Adrenal gland (tissue), 9 donors: ENCODE measurements at regions not wholly inside any gene's neighbourhood (a gene's known extent, or its start where the extent isn't known, plus 50 kb on each side); places are given as distances from the start of the nearest gene placed in this dataset.

Source experiments
- DNase-seq, 7 donors: peaks; one replicate each; pipeline ENCODE4 v3.0.0-alpha.2; 2019 to 2020
- H3K27ac ChIP-seq, 5 donors: fragments of 200-600 bp; sonication (generic) in 4 of 5; 1 replicate in 3 of 5; 2 replicates in 2 of 5; pipeline versions ENCODE4 v1.5.1 to v1.8.0; 2016 to 2020; ENCODE audit warnings: mild to moderate bottlenecking in 1 of 5
- H3K27me3 ChIP-seq: fragments of 200-600 bp; 2 replicates; pipeline ENCODE4 v1.8.0; 2021
- H3K36me3 ChIP-seq, 2 donors: fragments of 200-600 bp; replicated peaks in 1 of 2; 1 replicate in 1 of 2; 2 replicates in 1 of 2; pipeline versions ENCODE4 v1.5.1 to v1.8.0; 2018 to 2022
- H3K4me1 ChIP-seq, 2 donors: fragments of 200-600 bp; replicated peaks in 1 of 2; 1 replicate in 1 of 2; 2 replicates in 1 of 2; pipeline versions ENCODE4 v1.5.1 to v1.8.0; 2018 to 2021
- H3K4me3 ChIP-seq, 4 donors: fragments of 200-600 bp; sonication (generic) in 3 of 4; one replicate each; pipeline ENCODE4 v1.5.1; 2016 to 2018
- H3K9me3 ChIP-seq, 3 donors: fragments of 200-600 bp; sonication (generic) in 1 of 3; replicated peaks in 1 of 3; 1 replicate in 2 of 3; 2 replicates in 1 of 3; pipeline versions ENCODE4 v1.5.1 to v1.8.0; 2016 to 2021
- POLR2A ChIP-seq, 2 donors: fragments of 450-650 bp; IDR thresholded peaks; one replicate each; pipeline ENCODE4 v1.6.1; 2017; ENCODE audit warnings: antibody characterized with exemption in 2 of 2, mild to moderate bottlenecking in 2 of 2, moderate library complexity in 1 of 2
- WGBS, 4 donors: extraction: QIAGEN DNeasy Blood & Tissue Kit in 2 of 4; methylation state at CpG; one replicate each; pipeline versions ENCODE4 v1.1.5 to v1.1.7; 2013 to 2017; 5-methylcytosine and 5-hydroxymethylcytosine counted together
- intact Hi-C, 2 donors: fragments of 100-400 bp; cut with DNase I; formaldehyde crosslinking; loops; one replicate each; pipeline versions ENCODE4 v1.14.1 to v1.15.0; 2022 to 2023
- TF ChIP-seq, protein P1 (sequence below), 6 experiments: fragments of 450-650 bp in 4 of 6; fragments of 200-600 bp in 2 of 6; sonication (generic) in 1 of 6; IDR thresholded peaks; 1 replicate in 5 of 6; 2 replicates in 1 of 6; pipeline versions ENCODE4 v1.5.1 to v1.8.0; 2016 to 2021; ENCODE audit warnings: antibody characterized with exemption in 6 of 6, mild to moderate bottlenecking in 2 of 6, moderate library complexity in 1 of 6
- donor health status: healthy with polysubstance abuse.
- donor health status: Bipolar disorder and iron deficiency.
- donor health status: DM: yes; HTN: yes; CAD: no.
- donor health status: DM: no; HTN: no; CAD: no.
- donor health status: DM: no; HTN: no; CAD: no.

DNA sequence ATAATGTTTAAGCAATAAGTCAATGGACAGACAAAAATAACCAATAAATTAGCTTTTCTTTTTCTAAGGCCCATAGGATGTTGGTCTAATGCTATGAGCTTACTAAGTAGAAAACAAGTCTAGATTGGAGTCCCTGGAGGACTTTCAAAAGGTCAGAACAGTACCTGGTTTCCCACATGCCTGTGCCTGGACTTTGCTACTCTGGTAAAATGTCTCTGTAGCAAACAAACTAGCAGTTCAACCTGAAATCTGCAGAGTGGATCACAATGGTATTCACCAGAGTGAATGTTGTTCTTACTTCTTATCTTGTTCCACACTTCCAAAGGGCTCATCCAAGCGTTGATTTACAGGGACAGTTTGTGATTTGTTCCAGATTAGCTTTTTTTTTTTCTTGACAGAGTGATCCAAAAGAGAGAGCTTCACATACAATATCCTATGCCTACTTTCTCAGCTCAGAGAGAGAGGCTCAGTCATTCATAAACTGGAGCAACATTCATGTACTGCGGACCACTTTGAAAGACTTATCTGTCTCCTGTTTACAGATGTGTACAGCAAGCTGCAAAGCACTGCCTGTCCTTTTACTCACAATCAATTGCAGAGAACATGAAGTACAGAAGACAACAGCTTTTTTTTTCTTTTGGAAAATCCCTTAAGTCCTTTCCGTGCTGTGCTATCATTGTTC lies 466.1 kb downstream of the SPATA31D1 start:
- DNase-seq, result no peak
- no peak overlapping the region for H3K4me3 ChIP-seq
- WGBS, 4 donors, result 39 to 58% (median 53%) methylated on average over 3 of the region's 3 CpGs

DNA sequence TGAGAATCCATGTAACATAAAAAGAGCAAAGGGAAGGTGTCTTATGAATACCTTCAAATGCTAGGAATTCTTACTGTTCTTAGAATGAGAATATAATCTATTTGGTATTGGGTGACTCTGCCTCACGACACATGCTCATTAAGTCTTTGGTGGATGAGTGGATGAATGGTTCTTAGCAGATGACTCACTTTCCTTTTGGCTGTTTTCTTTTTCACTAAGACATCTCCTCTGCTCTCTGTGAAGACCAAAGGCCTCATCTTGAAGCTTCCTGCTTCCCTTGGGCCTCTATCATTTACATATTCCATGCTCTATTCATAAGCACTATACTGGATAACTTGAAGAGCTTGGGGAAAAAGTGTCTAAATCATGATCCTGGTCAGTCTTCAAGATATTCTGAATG lies 468.1 kb downstream of the SPATA31D1 start:
- DNase-seq, result no peak
- Histone ChIP-seq H3K27me3 (no peaks in the 10 kb centered on the region), H3K27ac (no peak overlapping the region), H3K4me3 (no peak overlapping the region), H3K36me3 (no peaks in the 10 kb centered on the region), H3K4me1 (no peaks in the 10 kb centered on the region), H3K9me3 (peaks cover 0 to 7% (median 0%) of the 10 kb centered on the region in 3 donors)
- WGBS, 4 donors, result 94 to 100% (median 100%) methylated on average over 1 of the region's 1 CpG
- TF ChIP-seq POLR2A (IDR thresholded peaks at IDR 0.05), result no peak
- TF ChIP-seq, protein P1, sequence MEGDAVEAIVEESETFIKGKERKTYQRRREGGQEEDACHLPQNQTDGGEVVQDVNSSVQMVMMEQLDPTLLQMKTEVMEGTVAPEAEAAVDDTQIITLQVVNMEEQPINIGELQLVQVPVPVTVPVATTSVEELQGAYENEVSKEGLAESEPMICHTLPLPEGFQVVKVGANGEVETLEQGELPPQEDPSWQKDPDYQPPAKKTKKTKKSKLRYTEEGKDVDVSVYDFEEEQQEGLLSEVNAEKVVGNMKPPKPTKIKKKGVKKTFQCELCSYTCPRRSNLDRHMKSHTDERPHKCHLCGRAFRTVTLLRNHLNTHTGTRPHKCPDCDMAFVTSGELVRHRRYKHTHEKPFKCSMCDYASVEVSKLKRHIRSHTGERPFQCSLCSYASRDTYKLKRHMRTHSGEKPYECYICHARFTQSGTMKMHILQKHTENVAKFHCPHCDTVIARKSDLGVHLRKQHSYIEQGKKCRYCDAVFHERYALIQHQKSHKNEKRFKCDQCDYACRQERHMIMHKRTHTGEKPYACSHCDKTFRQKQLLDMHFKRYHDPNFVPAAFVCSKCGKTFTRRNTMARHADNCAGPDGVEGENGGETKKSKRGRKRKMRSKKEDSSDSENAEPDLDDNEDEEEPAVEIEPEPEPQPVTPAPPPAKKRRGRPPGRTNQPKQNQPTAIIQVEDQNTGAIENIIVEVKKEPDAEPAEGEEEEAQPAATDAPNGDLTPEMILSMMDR (IDR thresholded peaks at IDR 0.05), result no peak
- intact Hi-C loops, result no loop called here

More for the DNA sequence above, 466.1 kb downstream of the SPATA31D1 start:
- Histone ChIP-seq H3K4me1 (no peaks in the 10 kb centered on the region), H3K27ac (no peak overlapping the region), H3K27me3 (no peaks in the 10 kb centered on the region), H3K9me3 (peaks cover 0 to 11% (median 0%) of the 10 kb centered on the region in 3 donors), H3K36me3 (no peaks in the 10 kb centered on the region)
- intact Hi-C loops, result no loop called here
- no peak for TF ChIP-seq POLR2A (IDR thresholded peaks at IDR 0.05)
- TF ChIP-seq, protein P1 (IDR thresholded peaks at IDR 0.05), result no peak

DNA sequence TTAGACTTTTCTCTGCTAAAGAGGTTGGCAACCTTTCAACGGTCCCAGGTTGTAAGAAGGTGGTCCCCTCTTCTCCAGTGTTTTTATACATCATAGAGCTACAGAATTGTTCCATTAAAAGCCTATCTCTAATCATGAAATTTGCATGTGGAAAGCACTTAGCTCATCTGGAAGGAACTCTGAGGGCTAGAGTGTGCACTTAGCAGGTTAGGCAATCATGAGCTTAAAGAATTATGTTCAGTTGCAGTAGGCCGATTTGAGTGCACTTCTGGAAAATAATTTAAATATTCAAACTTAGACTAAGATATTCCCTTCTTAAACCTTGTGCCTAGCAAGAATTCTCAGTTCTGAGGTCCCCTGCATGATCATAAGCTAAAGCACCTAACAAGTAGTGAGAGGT lies 468.7 kb downstream of the SPATA31D1 start:
- H3K36me3 ChIP-seq, result no peaks in the 10 kb centered on the region
- WGBS, 4 donors, result 60 to 89% (median 70%) methylated on average over 2 of the region's 2 CpGs

DNA sequence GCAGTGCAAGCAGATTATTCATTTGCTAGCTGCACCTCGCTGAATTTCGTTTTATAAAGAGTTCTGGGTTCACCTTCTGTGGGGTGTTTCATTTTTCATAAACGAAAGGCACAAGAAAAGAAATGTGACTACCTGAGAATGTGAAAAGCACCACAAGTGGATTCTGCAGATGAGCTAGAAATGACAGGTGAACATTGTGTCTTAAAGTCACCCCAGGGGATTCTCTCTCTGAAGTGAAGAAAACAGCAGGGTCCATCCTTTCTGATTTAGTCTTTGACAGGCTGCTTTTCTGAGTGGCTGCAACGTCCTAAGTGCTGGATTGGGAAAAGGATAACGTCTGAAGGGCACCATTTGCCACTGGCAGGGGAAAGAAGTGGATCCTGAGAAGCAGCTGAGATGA lies 469.3 kb downstream of the SPATA31D1 start:
- no peaks in the 10 kb centered on the region for H3K4me1 ChIP-seq
- TF ChIP-seq POLR2A (IDR thresholded peaks at IDR 0.05), result no peak
- TF ChIP-seq, protein P1 (IDR thresholded peaks at IDR 0.05), result no peak
- no peak overlapping the region for H3K27ac ChIP-seq
- no peak for DNase-seq
- H3K9me3 ChIP-seq, result no peaks in the 10 kb centered on the region
- H3K4me3 ChIP-seq, result no peak overlapping the region
- 61 to 82% (median 70%) methylated on average over 5 of the region's 5 CpGs for WGBS, 4 donors
- no peaks in the 10 kb centered on the region for H3K27me3 ChIP-seq
- H3K36me3 ChIP-seq, result no peaks in the 10 kb centered on the region
- intact Hi-C loops, result no loop called here

More for the DNA sequence above, 468.7 kb downstream of the SPATA31D1 start:
- no peak for TF ChIP-seq POLR2A (IDR thresholded peaks at IDR 0.05)
- TF ChIP-seq, protein P1 (IDR thresholded peaks at IDR 0.05), result no peak
- Histone ChIP-seq H3K27me3 (no peaks in the 10 kb centered on the region), H3K27ac (no peak overlapping the region), H3K4me1 (no peaks in the 10 kb centered on the region), H3K9me3 (peaks cover 0 to under 1% (median 0%) of the 10 kb centered on the region in 3 donors), H3K4me3 (no peak overlapping the region)
- DNase-seq, result no peak
- intact Hi-C loops, result no loop called here
